ENCODE measurements at regions not wholly inside any gene's neighbourhood (a gene's known extent, or its start where the extent isn't known, plus 50 kb on each side); places are given as distances from the start of the nearest gene placed in this dataset.

- no peak overlapping the region for H2AFZ ChIP-seq
- TF ChIP-seq CTCF (IDR thresholded peaks at IDR 0.05): no peak
These were observed 247.7 kb downstream of the MIAT start for GRCh38 chr22:26905076-26905475.

DNA sequence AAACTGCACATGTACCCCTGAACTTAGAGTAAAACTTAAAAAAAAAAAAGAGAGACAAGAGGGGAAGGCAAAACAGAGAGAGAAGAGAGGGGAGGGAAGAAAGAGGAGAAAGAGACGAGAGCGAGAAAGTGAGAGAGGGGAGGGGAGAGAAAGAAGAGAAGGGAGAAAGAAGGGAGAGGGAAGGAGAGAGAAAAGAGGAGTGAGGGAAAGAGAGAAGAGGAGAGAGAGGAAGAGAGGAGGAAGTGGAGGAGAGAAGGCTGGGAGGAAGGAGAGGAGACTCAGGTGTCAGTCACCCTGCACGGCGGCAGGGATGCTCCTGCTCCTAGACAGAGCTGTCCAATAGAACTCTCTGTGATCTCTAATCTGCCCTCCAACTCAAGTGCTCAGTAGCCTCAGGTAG lies 248.3 kb downstream of the MIAT start:
- Histone ChIP-seq H3K27me3 (ENCODE audit: control insufficient read depth, insufficient read depth, low read length) (no peaks in the 10 kb centered on the region), H3K27ac (no peak overlapping the region), H3K4me1 (no peaks in the 10 kb centered on the region), H3K9ac (no peak overlapping the region), H3K9me3 (ENCODE audit: control insufficient read depth, low read length) (no peaks in the 10 kb centered on the region), H3K79me2 (no peaks in the 10 kb centered on the region), H3K4me2 (ENCODE audit: low read length) (no peak overlapping the region), H2AFZ (no peak overlapping the region), H3K4me3 (ENCODE audit: low read depth, low read length) (no peak overlapping the region), H3K36me3 (ENCODE audit: control insufficient read depth, insufficient read depth, low read length) (no peaks in the 10 kb centered on the region)
- TF ChIP-seq CTCF (IDR thresholded peaks at IDR 0.05): no peak

More at GRCh38 chr22:26905076-26905475, 247.7 kb downstream of the MIAT start:
- no peaks in the 10 kb centered on the region for H3K79me2 ChIP-seq
- H3K4me2 ChIP-seq (ENCODE audit: low read length): no peak overlapping the region
- H3K9me3 ChIP-seq (ENCODE audit: control insufficient read depth, low read length): no peaks in the 10 kb centered on the region
- no peaks in the 10 kb centered on the region for H3K27me3 ChIP-seq (ENCODE audit: control insufficient read depth, insufficient read depth, low read length)
- H3K9ac ChIP-seq: no peak overlapping the region
- no peak overlapping the region for H3K4me3 ChIP-seq (ENCODE audit: low read depth, low read length)
- H3K27ac ChIP-seq: no peak overlapping the region
- H3K36me3 ChIP-seq (ENCODE audit: control insufficient read depth, insufficient read depth, low read length): no peaks in the 10 kb centered on the region
- H3K4me1 ChIP-seq: no peaks in the 10 kb centered on the region

- no peak for TF ChIP-seq CTCF (IDR thresholded peaks at IDR 0.05)
- H3K4me1 ChIP-seq: no peaks in the 10 kb centered on the region
- H3K4me3 ChIP-seq (ENCODE audit: low read depth, low read length): no peak overlapping the region
- H2AFZ ChIP-seq: no peak overlapping the region
- H3K27ac ChIP-seq: no peak overlapping the region
- H3K36me3 ChIP-seq (ENCODE audit: control insufficient read depth, insufficient read depth, low read length): no peaks in the 10 kb centered on the region
- no peak overlapping the region for H3K9ac ChIP-seq
- H3K9me3 ChIP-seq (ENCODE audit: control insufficient read depth, low read length): no peaks in the 10 kb centered on the region
- no peak overlapping the region for H3K4me2 ChIP-seq (ENCODE audit: low read length)
- no peaks in the 10 kb centered on the region for H3K79me2 ChIP-seq
- no peaks in the 10 kb centered on the region for H3K27me3 ChIP-seq (ENCODE audit: control insufficient read depth, insufficient read depth, low read length)
These were observed 249.1 kb downstream of the MIAT start for GRCh38 chr22:26906464-26906863.

DNA sequence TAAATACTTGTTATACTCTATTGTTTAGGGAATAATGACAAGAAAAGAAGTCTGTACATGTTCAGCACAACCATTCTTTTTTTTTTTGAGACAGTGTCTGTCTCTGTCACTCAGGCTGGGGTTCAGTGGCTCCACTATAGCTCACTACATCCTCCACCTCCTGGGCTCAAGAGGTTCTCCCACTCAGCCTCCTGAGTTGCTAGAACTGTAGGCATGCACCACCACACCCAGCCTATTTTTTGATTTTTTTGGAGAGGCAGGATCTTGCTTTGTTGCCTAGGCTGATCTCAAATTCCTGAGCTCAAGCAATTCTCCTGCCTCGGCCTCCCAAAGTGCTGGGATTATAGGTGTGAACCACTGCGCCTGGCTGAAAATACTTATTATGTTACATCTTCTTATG lies 250.0 kb downstream of the MIAT start:
- Histone ChIP-seq H3K9ac (no peak overlapping the region), H3K4me2 (ENCODE audit: low read length) (no peak overlapping the region), H2AFZ (no peak overlapping the region), H3K9me3 (ENCODE audit: control insufficient read depth, low read length) (no peaks in the 10 kb centered on the region), H3K36me3 (ENCODE audit: control insufficient read depth, insufficient read depth, low read length) (no peaks in the 10 kb centered on the region), H3K79me2 (no peaks in the 10 kb centered on the region), H3K4me1 (no peaks in the 10 kb centered on the region), H3K27ac (no peak overlapping the region), H3K4me3 (ENCODE audit: low read depth, low read length) (no peak overlapping the region), H3K27me3 (ENCODE audit: control insufficient read depth, insufficient read depth, low read length) (no peaks in the 10 kb centered on the region)
- TF ChIP-seq CTCF (IDR thresholded peaks at IDR 0.05): no peak

GRCh38 chr22:26910845-26911244 lies 253.5 kb downstream of the MIAT start:
- no peaks in the 10 kb centered on the region for H3K9me3 ChIP-seq (ENCODE audit: control insufficient read depth, low read length)
- H2AFZ ChIP-seq: no peak overlapping the region
- no peak overlapping the region for H3K4me2 ChIP-seq (ENCODE audit: low read length)
- TF ChIP-seq CTCF (IDR thresholded peaks at IDR 0.05): no peak
- no peaks in the 10 kb centered on the region for H3K36me3 ChIP-seq (ENCODE audit: control insufficient read depth, insufficient read depth, low read length)
- H3K4me3 ChIP-seq (ENCODE audit: low read depth, low read length): no peak overlapping the region
- H3K27me3 ChIP-seq (ENCODE audit: control insufficient read depth, insufficient read depth, low read length): no peaks in the 10 kb centered on the region
- H3K4me1 ChIP-seq: no peaks in the 10 kb centered on the region
- no peak overlapping the region for H3K9ac ChIP-seq
- no peaks in the 10 kb centered on the region for H3K79me2 ChIP-seq
- H3K27ac ChIP-seq: no peak overlapping the region
